GDM1 (cell line): ENCODE measurements at regions not wholly inside any gene's neighbourhood (a gene's known extent, or its start where the extent isn't known, plus 50 kb on each side); places are given as distances from the start of the nearest gene placed in this dataset.

ENCODE experiments used
- DNase-seq: peaks from one replicate; lab custom pipeline; 2025; lab: John Stamatoyannopoulos, UW

GRCh38 chr17:71284032-71284755 is 836.6 kb upstream of the SOX9 start:
- no peak for DNase-seq

GRCh38 chr17:71286625-71287024 is 834.2 kb upstream of the SOX9 start:
- DNase-seq, result no peak

- DNase-seq, result no peak
Measured at GRCh38 chr17:71287071-71287823, 833.6 kb upstream of the SOX9 start.

- no peak for DNase-seq
Measured at GRCh38 chr17:71292006-71292405, 828.8 kb upstream of the SOX9 start.

GRCh38 chr17:71296005-71296404 is 824.8 kb upstream of the SOX9 start:
- no peak for DNase-seq

GRCh38 chr17:71301063-71301462 is 819.8 kb upstream of the SOX9 start:
- DNase-seq, result no peak

- no peak for DNase-seq
Measured at GRCh38 chr17:71302721-71303549, 817.9 kb upstream of the SOX9 start.

GRCh38 chr17:71304498-71305158 is 816.2 kb upstream of the SOX9 start:
- no peak for DNase-seq

- no peak for DNase-seq
Measured at GRCh38 chr17:71313866-71314265, 807.0 kb upstream of the SOX9 start.

- no peak for DNase-seq
Measured at GRCh38 chr17:71315568-71315967, 805.3 kb upstream of the SOX9 start.

- DNase-seq, result no peak
Measured at GRCh38 chr17:71316176-71316897, 804.5 kb upstream of the SOX9 start.

- DNase-seq, result no peak
Measured at GRCh38 chr17:71320009-71320796, 800.6 kb upstream of the SOX9 start.

GRCh38 chr17:71325117-71325516 is 795.7 kb upstream of the SOX9 start:
- no peak for DNase-seq

GRCh38 chr17:71325886-71326285 is 794.9 kb upstream of the SOX9 start:
- no peak for DNase-seq

GRCh38 chr17:71327376-71328059 is 793.3 kb upstream of the SOX9 start:
- no peak for DNase-seq

- DNase-seq, result no peak
Measured at GRCh38 chr17:71329310-71330098, 791.3 kb upstream of the SOX9 start.

GRCh38 chr17:71330099-71330375 is 790.8 kb upstream of the SOX9 start:
- DNase-seq, result no peak

GRCh38 chr17:71331754-71332325 is 789.0 kb upstream of the SOX9 start:
- no peak for DNase-seq
